GM12873 (cell line): ENCODE measurements at regions not wholly inside any gene's neighbourhood (a gene's known extent, or its start where the extent isn't known, plus 50 kb on each side); places are given as distances from the start of the nearest gene placed in this dataset.

Experiments used
- CTCF ChIP-seq: IDR thresholded peaks from 2 replicates; pipeline ENCODE4 v1.5.1; 2012; ENCODE audit warnings: low read depth, mild to moderate bottlenecking, moderate library complexity, low read length, control low read depth; ENCODE audit not compliant: insufficient read depth; ENCODE audit errors: missing control alignments

GRCh38 chr2:104051766-104052165 lies 802.1 kb upstream of the POU3F3 start:
- no peak for TF ChIP-seq CTCF

- TF ChIP-seq CTCF: no peak
These were observed 801.6 kb upstream of the POU3F3 start for GRCh38 chr2:104052356-104052755.

- TF ChIP-seq CTCF: no peak
These were observed 797.5 kb upstream of the POU3F3 start for GRCh38 chr2:104056451-104056850.

DNA sequence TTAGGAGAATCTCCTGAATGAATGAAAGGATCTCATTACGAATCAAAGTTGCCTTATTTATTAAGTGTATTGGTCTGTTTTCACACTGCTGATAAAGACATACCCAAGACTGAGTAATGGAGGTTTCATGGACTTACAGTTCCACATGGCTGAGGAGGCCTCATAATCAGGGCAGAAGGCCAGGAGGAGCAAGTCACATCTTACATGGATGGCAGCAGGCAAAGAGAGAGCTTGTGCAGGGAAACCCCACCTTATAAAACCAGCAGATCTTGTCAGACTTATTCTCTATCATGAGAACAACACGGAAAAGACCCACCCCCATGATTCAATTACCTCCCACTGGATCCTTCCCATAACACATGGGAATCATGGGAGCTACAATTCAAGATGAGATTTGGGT lies 785.2 kb upstream of the POU3F3 start:
- no peak for TF ChIP-seq CTCF

- no peak for TF ChIP-seq CTCF
These were observed 776.3 kb upstream of the POU3F3 start for GRCh38 chr2:104077573-104077972.

GRCh38 chr2:104078431-104079157 lies 775.3 kb upstream of the POU3F3 start:
- no peak for TF ChIP-seq CTCF

DNA sequence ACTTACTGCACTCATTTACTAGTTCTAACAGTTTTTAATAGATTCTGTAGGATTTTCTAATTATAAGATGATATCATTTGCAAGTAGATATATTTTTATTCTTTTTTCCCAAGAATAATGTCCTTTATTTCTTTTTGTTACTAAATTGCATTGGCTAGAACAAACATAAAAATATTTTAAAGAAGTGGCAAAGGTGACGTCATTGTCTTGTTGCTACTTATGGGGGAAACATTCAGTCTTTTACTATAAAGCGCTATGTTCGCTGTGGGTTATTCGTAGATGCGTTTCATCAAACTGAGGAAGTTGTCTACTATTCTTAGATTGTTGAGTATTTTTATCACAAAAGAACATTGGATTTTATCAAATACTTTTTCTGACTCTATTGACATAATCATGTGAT lies 765.2 kb upstream of the POU3F3 start:
- TF ChIP-seq CTCF: no peak

DNA sequence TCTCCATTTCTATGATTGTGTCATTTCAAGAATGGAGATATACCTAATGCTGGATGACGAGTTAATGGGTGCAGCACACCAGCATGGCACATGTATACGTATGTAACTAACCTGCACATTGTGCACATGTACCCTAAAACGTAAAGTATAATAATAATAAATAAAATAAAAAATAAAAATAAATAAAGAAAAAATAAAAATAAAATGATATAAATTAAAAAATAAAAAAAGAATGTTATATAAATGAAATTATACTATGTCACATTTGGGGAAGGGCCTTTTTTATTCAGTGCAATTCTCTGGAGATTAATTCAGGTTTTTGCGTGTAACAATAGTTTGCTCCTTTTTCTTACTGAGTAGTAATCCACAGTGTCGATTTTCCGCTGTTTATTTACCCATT lies 763.5 kb upstream of the POU3F3 start:
- TF ChIP-seq CTCF: no peak
